Caco-2 (cell line): ENCODE measurements at regions not wholly inside any gene's neighbourhood (a gene's known extent, or its start where the extent isn't known, plus 50 kb on each side); places are given as distances from the start of the nearest gene placed in this dataset.

ENCODE experiments used
- BruUV-seq: library from RNA; stranded (reverse); fragments of 400-500 nt; replicated peaks from 2 replicates; lab custom pipeline; 2021; lab: Mats Ljungman, UMichigan
- CTCF ChIA-PET: fragments of 300-600 bp; sonication (Branson Sonifier 250); formaldehyde crosslinking; loops from one replicate; lab custom pipeline; 2022; ENCODE audit warnings: antibody characterized with exemption; lab: Charles Lee
- POLR2A ChIA-PET: fragments of 300-600 bp; sonication (Branson Sonifier 250); formaldehyde crosslinking; loops from one replicate; lab custom pipeline; 2022; ENCODE audit warnings: antibody characterized with exemption; lab: Charles Lee
- DNase-seq, 2 experiments: peaks; one replicate each; pipeline versions ENCODE4 v3.0.0 to v3.0.0-alpha.2; 2020 to 2022
- H3K27me3 ChIP-seq: replicated peaks from 2 replicates; pipeline ENCODE4 v1.6.0; 2011; ENCODE audit warnings: low read length; ENCODE audit not compliant: control insufficient read depth, insufficient read depth
- H3K36me3 ChIP-seq: 2 replicates; pipeline ENCODE4 v1.5.1; 2011; ENCODE audit warnings: low read length; ENCODE audit not compliant: control insufficient read depth, insufficient read depth
- H3K4me1 ChIP-seq: fragments of 250-450 bp; sonication (Bioruptor Pico); 2 replicates; pipeline ENCODE4 v1.5.1; 2020; ENCODE audit warnings: mild to moderate bottlenecking
- H3K4me3 ChIP-seq: 2 replicates; pipeline ENCODE4 v1.5.1; 2011; ENCODE audit warnings: low read depth, mild to moderate bottlenecking, control low read depth, low read length
- H3K9me3 ChIP-seq: fragments of 250-450 bp; sonication (Bioruptor Pico); 2 replicates; pipeline ENCODE4 v1.5.1; 2020; ENCODE audit warnings: mild to moderate bottlenecking, moderate library complexity
- H3K27ac Mint-ChIP-seq: one replicate; pipeline ENCODE4 v1.8.0; 2022; ENCODE audit warnings: mixed read lengths; ENCODE audit not compliant: unreplicated experiment
- H3K27me3 Mint-ChIP-seq: one replicate; pipeline ENCODE4 v1.8.0; 2022; ENCODE audit warnings: mixed read lengths; ENCODE audit not compliant: insufficient read depth, unreplicated experiment
- H3K36me3 Mint-ChIP-seq: one replicate; pipeline ENCODE4 v1.8.0; 2022; ENCODE audit warnings: mild to moderate bottlenecking, mixed read lengths; ENCODE audit not compliant: insufficient read depth, unreplicated experiment
- H3K4me1 Mint-ChIP-seq: one replicate; pipeline ENCODE4 v1.8.0; 2022; ENCODE audit warnings: low read depth, mixed read lengths; ENCODE audit not compliant: unreplicated experiment
- H3K4me3 Mint-ChIP-seq: one replicate; pipeline ENCODE4 v1.8.0; 2022; ENCODE audit warnings: mild to moderate bottlenecking, moderate library complexity, mixed read lengths; ENCODE audit not compliant: unreplicated experiment
- H3K9me3 Mint-ChIP-seq: one replicate; pipeline ENCODE4 v1.8.0; 2022; ENCODE audit warnings: mixed read lengths; ENCODE audit not compliant: unreplicated experiment
- CTCF ChIP-seq, 2 experiments: fragments of 200-600 bp in 1 of 2; IDR thresholded peaks; 1 replicate in 1 of 2; 2 replicates in 1 of 2; pipeline versions ENCODE4 v1.5.1 to v1.8.0; 2011 to 2022; ENCODE audit warnings: antibody characterized with exemption in 1 of 2, control low read depth in 1 of 2, inconsistent platforms in 1 of 2, low read depth in 1 of 2, low read length in 1 of 2, mild to moderate bottlenecking in 1 of 2, moderate library complexity in 1 of 2; ENCODE audit not compliant: insufficient read depth in 1 of 2, severe bottlenecking in 1 of 2, unreplicated experiment in 1 of 2
- intact Hi-C: fragments of 100-400 bp; cut with micrococcal nuclease; formaldehyde crosslinking; loops from one replicate; pipeline ENCODE4 v1.10.0; 2022; ENCODE audit not compliant: unreplicated experiment

GRCh38 chr20:51335329-51335841 is 207.1 kb downstream of the NFATC2 start:
- Mint-ChIP-seq H3K9me3 (no peaks in the 10 kb centered on the region), H3K27ac (no peak overlapping the region), H3K4me3 (no peak overlapping the region), H3K27me3 (peaks cover 4% of the 10 kb centered on the region), H3K4me1 (no peaks in the 10 kb centered on the region), H3K36me3 (no peaks in the 10 kb centered on the region)
- ChIA-PET POLR2A (no interaction called here), CTCF (interaction anchor here (0.6 to 1.0 kb wide), 4 partner anchors 9 to 354 kb away, joined by 3 to 5 read pairs (median 4); no protein-coding TSS in a partner anchor)
- TF ChIP-seq CTCF (IDR thresholded peaks at IDR 0.05; ENCODE audit: insufficient read depth in 1 of 2, low read depth in 1 of 2, low read length in 1 of 2, severe bottlenecking in 1 of 2, unreplicated experiment in 1 of 2), result no peak
- intact Hi-C loops, result no loop called here
- Histone ChIP-seq H3K9me3 (no peaks in the 10 kb centered on the region), H3K36me3 (no peaks in the 10 kb centered on the region), H3K27me3 (no peaks in the 10 kb centered on the region), H3K4me3 (no peak overlapping the region), H3K4me1 (no peaks in the 10 kb centered on the region)
- BruUV-seq, result no TSS peak
- no peak for DNase-seq

- Histone ChIP-seq H3K9me3 (0 out of 2 replicates have a peak, but pooled peaks cover 4% of the 10 kb centered on the region), H3K27me3 (no peaks in the 10 kb centered on the region), H3K36me3 (no peaks in the 10 kb centered on the region), H3K4me3 (no peak overlapping the region), H3K4me1 (no peaks in the 10 kb centered on the region)
- peaks cover 7% of the 10 kb centered on the region for H3K9me3 Mint-ChIP-seq
- ChIA-PET CTCF (no interaction called here), POLR2A (no interaction called here)
- intact Hi-C loops, result no loop called here
- no peak overlapping the region for H3K27ac Mint-ChIP-seq
- no peak for DNase-seq
- H3K4me1 Mint-ChIP-seq, result no peaks in the 10 kb centered on the region
- H3K4me3 Mint-ChIP-seq, result no peak overlapping the region
- H3K36me3 Mint-ChIP-seq, result no peaks in the 10 kb centered on the region
- BruUV-seq, result no TSS peak
- TF ChIP-seq CTCF (IDR thresholded peaks at IDR 0.05; ENCODE audit: insufficient read depth in 1 of 2, low read depth in 1 of 2, low read length in 1 of 2, severe bottlenecking in 1 of 2, unreplicated experiment in 1 of 2), result no peak
- H3K27me3 Mint-ChIP-seq, result peaks cover 8% of the 10 kb centered on the region
Observed at GRCh38 chr20:51334609-51335008, 207.9 kb downstream of the NFATC2 start.

DNA sequence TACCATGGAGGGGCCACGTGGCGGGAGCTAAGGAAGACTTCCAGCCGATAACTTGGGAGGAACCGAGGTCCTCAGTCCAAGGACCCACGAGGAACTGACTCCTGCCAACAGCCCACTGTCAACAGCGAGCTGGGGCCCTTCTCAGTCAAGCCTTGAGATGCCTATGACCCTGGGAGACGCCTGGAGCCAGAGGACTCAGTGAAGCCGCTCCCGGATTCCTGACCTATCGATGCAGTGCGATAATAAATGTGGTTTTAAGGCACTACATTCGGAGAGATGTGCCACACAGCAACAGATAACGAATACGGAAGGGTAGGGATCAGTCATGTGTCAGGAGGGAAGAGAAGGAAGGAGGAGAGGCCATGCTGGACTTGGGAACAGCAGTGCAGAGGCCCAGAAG is 208.5 kb downstream of the NFATC2 start:
- no peak for TF ChIP-seq CTCF (IDR thresholded peaks at IDR 0.05; ENCODE audit: insufficient read depth in 1 of 2, low read depth in 1 of 2, low read length in 1 of 2, severe bottlenecking in 1 of 2, unreplicated experiment in 1 of 2)
- BruUV-seq, result no TSS peak
- Mint-ChIP-seq H3K27ac (no peak overlapping the region), H3K36me3 (no peaks in the 10 kb centered on the region), H3K27me3 (peaks cover 8% of the 10 kb centered on the region), H3K9me3 (peaks cover 11% of the 10 kb centered on the region), H3K4me3 (no peak overlapping the region), H3K4me1 (no peaks in the 10 kb centered on the region)
- no peaks in the 10 kb centered on the region for H3K4me1 ChIP-seq
- 0 out of 2 replicates have a peak, but pooled peaks cover 7% of the 10 kb centered on the region for H3K9me3 ChIP-seq
- ChIA-PET CTCF (interaction anchor here (1.8 kb wide), 1 partner anchor 346 kb away, joined by 8 read pairs; no protein-coding TSS in a partner anchor), POLR2A (no interaction called here)
- H3K36me3 ChIP-seq, result no peaks in the 10 kb centered on the region
- no peak overlapping the region for H3K4me3 ChIP-seq
- H3K27me3 ChIP-seq, result no peaks in the 10 kb centered on the region
- intact Hi-C loops, result no loop called here
- DNase-seq, result no peak
